Heart left ventricle (tissue), 13 donors: ENCODE measurements at regions not wholly inside any gene's neighbourhood (a gene's known extent, or its start where the extent isn't known, plus 50 kb on each side); places are given as distances from the start of the nearest gene placed in this dataset.
"Not testable (repeated sequence)": the region's sequence is repeated elsewhere in the genome, so short reads cannot be mapped to it uniquely, and the experiment has no call there.

Source experiments
- POLR2A ChIP-seq, 2 donors: fragments of 450-650 bp; IDR thresholded peaks; one replicate each; pipeline ENCODE4 v1.6.1; 2017; ENCODE audit warnings: antibody characterized with exemption in 2 of 2, mild to moderate bottlenecking in 2 of 2, moderate library complexity in 2 of 2
- TF ChIP-seq, protein P1 (sequence below), 12 donors: fragments of 200-600 bp; sonication (generic) in 4 of 12; IDR thresholded peaks; one replicate each; pipeline versions ENCODE4 v1.5.0 to v1.8.0; 2018 to 2022; ENCODE audit warnings: antibody characterized with exemption in 12 of 12, mild to moderate bottlenecking in 5 of 12
- donor health status: ischemic (EF 13 %, LVEDD 7.1; RV severe dilation, severe dysfunction).
- donor health status: DM: no; HTN: yes; CAD: no.
- donor health status: DM: no; HTN: no; CAD: no.
- donor health status: ischemic (EF 25% LVEDD 6.9; RV normal size, moderate dysfunction).
- donor health status: ischemic (EF 25% LVEDD 5.7; RV mildly dilated, moderate dysfunction).
- donor health status: ischemic (EF 35%, LVEDD 5.7; RV mildly dilated, moderate dysfunction).
- donor health status: nonischemic (EF 11% LVEDD 7.7; RV severe dilation, severe dysfunction).
- donor health status: DM: yes; HTN: yes; CAD: no.
- donor health status: PGD.
- donor health status: ischemic (EF 29% LVEDD 5.4; RV normal size, mild dysfunction).
- donor health status: nonischemic (EF 23%, LVEDD 6.1; RV moderate dilation, normal function).

DNA sequence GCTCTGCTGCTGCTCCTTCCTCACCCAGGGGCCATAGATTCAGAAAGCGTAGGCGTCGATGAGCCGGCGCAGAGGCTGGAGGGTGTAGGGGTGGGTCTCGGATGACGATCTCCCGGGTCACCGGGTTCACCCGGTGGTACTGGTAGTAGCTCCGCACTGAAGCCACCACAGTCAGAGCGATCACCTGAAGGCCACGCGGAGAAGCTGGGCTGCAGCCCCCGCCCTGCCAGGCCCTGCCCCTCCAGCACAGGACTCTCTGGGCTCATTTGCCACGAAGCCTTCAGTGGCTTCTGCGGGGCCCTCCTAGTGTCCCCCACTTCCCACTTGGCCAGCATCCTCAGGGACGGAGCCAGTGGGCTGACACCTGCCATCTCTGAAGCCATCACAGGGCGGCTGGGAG lies 765.5 kb upstream of the ZNF722 start:
- TF ChIP-seq, protein P1, sequence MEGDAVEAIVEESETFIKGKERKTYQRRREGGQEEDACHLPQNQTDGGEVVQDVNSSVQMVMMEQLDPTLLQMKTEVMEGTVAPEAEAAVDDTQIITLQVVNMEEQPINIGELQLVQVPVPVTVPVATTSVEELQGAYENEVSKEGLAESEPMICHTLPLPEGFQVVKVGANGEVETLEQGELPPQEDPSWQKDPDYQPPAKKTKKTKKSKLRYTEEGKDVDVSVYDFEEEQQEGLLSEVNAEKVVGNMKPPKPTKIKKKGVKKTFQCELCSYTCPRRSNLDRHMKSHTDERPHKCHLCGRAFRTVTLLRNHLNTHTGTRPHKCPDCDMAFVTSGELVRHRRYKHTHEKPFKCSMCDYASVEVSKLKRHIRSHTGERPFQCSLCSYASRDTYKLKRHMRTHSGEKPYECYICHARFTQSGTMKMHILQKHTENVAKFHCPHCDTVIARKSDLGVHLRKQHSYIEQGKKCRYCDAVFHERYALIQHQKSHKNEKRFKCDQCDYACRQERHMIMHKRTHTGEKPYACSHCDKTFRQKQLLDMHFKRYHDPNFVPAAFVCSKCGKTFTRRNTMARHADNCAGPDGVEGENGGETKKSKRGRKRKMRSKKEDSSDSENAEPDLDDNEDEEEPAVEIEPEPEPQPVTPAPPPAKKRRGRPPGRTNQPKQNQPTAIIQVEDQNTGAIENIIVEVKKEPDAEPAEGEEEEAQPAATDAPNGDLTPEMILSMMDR (IDR thresholded peaks at IDR 0.05), result not testable (repeated sequence)
- TF ChIP-seq POLR2A (IDR thresholded peaks at IDR 0.05), result not testable (repeated sequence)
